NT2/D1 (cell line): ENCODE measurements at regions not wholly inside any gene's neighbourhood (a gene's known extent, or its start where the extent isn't known, plus 50 kb on each side); places are given as distances from the start of the nearest gene placed in this dataset.

Experiments used
- YY1 ChIP-seq: IDR thresholded peaks from 2 replicates; pipeline ENCODE4 v1.6.1; 2011; ENCODE audit not compliant: insufficient read length, insufficient read depth
- ZNF274 ChIP-seq: IDR thresholded peaks from 2 replicates; pipeline ENCODE4 v1.6.1; 2011; ENCODE audit warnings: mild to moderate bottlenecking, low read depth, low read length

DNA sequence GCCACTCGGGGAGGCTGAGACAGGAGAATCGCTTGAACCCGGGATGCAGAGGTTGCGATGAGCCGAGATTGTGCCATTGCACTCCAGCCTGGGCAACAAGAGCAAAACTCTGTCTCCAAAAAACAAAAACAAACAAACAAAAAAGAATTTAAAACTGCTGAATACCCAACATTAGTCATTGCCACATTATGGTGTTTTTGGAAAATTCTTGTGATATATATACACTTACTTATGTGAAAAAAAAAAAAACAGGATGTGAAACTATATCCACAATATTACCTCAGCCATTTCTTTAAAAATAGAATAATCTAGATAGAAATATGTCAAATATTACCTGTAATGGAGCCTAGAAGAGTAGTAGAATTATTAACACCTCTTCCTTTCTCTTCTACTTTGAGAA is 288.3 kb upstream of the FN1 start:
- TF ChIP-seq ZNF274 (no peak), YY1 (no peak)
